K562 (cell line): ENCODE measurements at regions not wholly inside any gene's neighbourhood (a gene's known extent, or its start where the extent isn't known, plus 50 kb on each side); places are given as distances from the start of the nearest gene placed in this dataset.

ENCODE experiments used
- GABPB2 ChIP-seq: fragments of 250-450 bp; sonication (Bioruptor Pico); conservative IDR thresholded peaks from 2 replicates; pipeline ENCODE4 v1.5.1; 2021; ENCODE audit warnings: mild to moderate bottlenecking
- MCM2 ChIP-seq: fragments of 450-650 bp; IDR thresholded peaks from 2 replicates; pipeline ENCODE4 v1.6.1; 2017; ENCODE audit warnings: low read depth, mild to moderate bottlenecking
- OTX1 ChIP-seq: fragments of 450-650 bp; formaldehyde crosslinking; IDR thresholded peaks from 2 replicates; pipeline ENCODE4 v1.4.0; 2022; ENCODE audit warnings: mild to moderate bottlenecking
- PRMT5 ChIP-seq: sonication (generic); formaldehyde crosslinking; IDR thresholded peaks from 2 replicates; pipeline ENCODE4 v1.5.0; 2020; ENCODE audit warnings: missing genetic modification reagents
- SIRT6 ChIP-seq: IDR thresholded peaks from one replicate; pipeline ENCODE4 v1.6.1; 2012; ENCODE audit warnings: low read depth, mild to moderate bottlenecking, control low read depth, inconsistent platforms, low read length, moderate library complexity
- XRCC4 ChIP-seq: IDR thresholded peaks from one replicate; pipeline ENCODE4 v1.6.1; 2011; ENCODE audit not compliant: insufficient read depth, insufficient read length; ENCODE audit errors: extremely low read depth
- ZKSCAN8 ChIP-seq: fragments of 200-800 bp; sonication (Bioruptor generic); IDR thresholded peaks from 2 replicates; pipeline ENCODE4 v1.6.1; 2016; ENCODE audit warnings: missing genetic modification characterization, missing compliant biosample characterization
- ZNF583 ChIP-seq: fragments of 250-450 bp; sonication (Bioruptor Pico); IDR thresholded peaks from 2 replicates; pipeline ENCODE4 v1.4.0; 2020
- TF ChIP-seq, protein P1 (sequence below), 3 experiments: IDR thresholded peaks in 2 of 3; conservative IDR thresholded peaks in 1 of 3; 2 replicates each; pipeline ENCODE4 v1.5.1; 2011 to 2012; ENCODE audit warnings: low read length in 3 of 3, mild to moderate bottlenecking in 3 of 3, control low read depth in 2 of 3, improper control_type of control experiment in 1 of 3, inconsistent platforms in 1 of 3, low read depth in 1 of 3, mixed read lengths in 1 of 3, moderate library complexity in 1 of 3; ENCODE audit not compliant: insufficient read depth in 2 of 3
- TF ChIP-seq, protein P2 (sequence below): sonication (generic); formaldehyde crosslinking; IDR thresholded peaks from 2 replicates; pipeline ENCODE4 v1.8.0; 2022; ENCODE audit warnings: missing genetic modification reagents, mild to moderate bottlenecking, moderate library complexity, borderline replicate concordance
- TF ChIP-seq, protein P3 (sequence below): fragments of 250-450 bp; sonication (Bioruptor Pico); IDR thresholded peaks from 2 replicates; pipeline ENCODE4 v1.8.0; 2021; ENCODE audit warnings: moderate library complexity, mild to moderate bottlenecking, inconsistent platforms

DNA sequence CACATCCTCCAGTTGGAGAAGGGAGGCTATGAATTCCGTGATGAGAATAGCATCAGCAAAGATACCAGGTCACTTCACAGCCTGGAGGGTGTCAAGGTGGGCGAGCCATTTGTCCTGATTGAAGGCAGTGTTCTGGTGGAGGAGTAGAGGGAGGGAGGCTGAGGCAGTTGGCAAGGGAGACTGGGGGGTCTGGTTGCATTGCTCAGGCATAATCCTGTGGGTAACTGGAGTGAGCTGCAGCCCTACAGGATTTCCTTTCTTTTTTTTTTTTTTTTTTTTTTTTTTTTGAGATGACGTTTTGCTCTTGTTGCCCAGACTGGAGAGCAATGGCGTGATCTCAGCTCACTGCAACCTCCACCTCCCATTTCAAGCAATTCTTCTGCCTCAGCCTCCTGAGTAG, 223.9 kb upstream of the KLF4 start (continued):
- TF ChIP-seq MCM2 (no peak), PRMT5 (CRISPR knock-in tag) (no peak), ZNF583 (CRISPR knock-in tag) (no peak), OTX1 (CRISPR knock-in tag) (no peak), XRCC4 (no peak), GABPB2 (CRISPR knock-in tag) (no peak), SIRT6 (no peak), ZKSCAN8 (CRISPR knock-in tag) (no peak)
- TF ChIP-seq, protein P1, sequence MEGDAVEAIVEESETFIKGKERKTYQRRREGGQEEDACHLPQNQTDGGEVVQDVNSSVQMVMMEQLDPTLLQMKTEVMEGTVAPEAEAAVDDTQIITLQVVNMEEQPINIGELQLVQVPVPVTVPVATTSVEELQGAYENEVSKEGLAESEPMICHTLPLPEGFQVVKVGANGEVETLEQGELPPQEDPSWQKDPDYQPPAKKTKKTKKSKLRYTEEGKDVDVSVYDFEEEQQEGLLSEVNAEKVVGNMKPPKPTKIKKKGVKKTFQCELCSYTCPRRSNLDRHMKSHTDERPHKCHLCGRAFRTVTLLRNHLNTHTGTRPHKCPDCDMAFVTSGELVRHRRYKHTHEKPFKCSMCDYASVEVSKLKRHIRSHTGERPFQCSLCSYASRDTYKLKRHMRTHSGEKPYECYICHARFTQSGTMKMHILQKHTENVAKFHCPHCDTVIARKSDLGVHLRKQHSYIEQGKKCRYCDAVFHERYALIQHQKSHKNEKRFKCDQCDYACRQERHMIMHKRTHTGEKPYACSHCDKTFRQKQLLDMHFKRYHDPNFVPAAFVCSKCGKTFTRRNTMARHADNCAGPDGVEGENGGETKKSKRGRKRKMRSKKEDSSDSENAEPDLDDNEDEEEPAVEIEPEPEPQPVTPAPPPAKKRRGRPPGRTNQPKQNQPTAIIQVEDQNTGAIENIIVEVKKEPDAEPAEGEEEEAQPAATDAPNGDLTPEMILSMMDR (IDR thresholded peaks at IDR 0.05 in 2 of 3, conservative IDR thresholded peaks at IDR 0.05 in 1 of 3; ENCODE audit: insufficient read depth in 2 of 3, low read depth in 1 of 3, low read length in 3 of 3), result no peak
- TF ChIP-seq, protein P2, sequence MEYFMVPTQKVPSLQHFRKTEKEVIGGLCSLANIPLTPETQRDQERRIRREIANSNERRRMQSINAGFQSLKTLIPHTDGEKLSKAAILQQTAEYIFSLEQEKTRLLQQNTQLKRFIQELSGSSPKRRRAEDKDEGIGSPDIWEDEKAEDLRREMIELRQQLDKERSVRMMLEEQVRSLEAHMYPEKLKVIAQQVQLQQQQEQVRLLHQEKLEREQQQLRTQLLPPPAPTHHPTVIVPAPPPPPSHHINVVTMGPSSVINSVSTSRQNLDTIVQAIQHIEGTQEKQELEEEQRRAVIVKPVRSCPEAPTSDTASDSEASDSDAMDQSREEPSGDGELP (CRISPR knock-in tag), result no peak
- TF ChIP-seq, protein P3, sequence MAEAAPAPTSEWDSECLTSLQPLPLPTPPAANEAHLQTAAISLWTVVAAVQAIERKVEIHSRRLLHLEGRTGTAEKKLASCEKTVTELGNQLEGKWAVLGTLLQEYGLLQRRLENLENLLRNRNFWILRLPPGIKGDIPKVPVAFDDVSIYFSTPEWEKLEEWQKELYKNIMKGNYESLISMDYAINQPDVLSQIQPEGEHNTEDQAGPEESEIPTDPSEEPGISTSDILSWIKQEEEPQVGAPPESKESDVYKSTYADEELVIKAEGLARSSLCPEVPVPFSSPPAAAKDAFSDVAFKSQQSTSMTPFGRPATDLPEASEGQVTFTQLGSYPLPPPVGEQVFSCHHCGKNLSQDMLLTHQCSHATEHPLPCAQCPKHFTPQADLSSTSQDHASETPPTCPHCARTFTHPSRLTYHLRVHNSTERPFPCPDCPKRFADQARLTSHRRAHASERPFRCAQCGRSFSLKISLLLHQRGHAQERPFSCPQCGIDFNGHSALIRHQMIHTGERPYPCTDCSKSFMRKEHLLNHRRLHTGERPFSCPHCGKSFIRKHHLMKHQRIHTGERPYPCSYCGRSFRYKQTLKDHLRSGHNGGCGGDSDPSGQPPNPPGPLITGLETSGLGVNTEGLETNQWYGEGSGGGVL, result no peak
